ENCODE measurements at regions not wholly inside any gene's neighbourhood (a gene's known extent, or its start where the extent isn't known, plus 50 kb on each side); places are given as distances from the start of the nearest gene placed in this dataset.

- DNase-seq (ENCODE audit: low read depth, low spot score), result no peak
Measured at GRCh38 chr1:181326348-181326747, 157.0 kb upstream of the CACNA1E start.

- no peak for DNase-seq (ENCODE audit: low read depth, low spot score)
Measured at GRCh38 chr1:181327796-181328195, 155.5 kb upstream of the CACNA1E start.

GRCh38 chr1:181334724-181335123 is 148.6 kb upstream of the CACNA1E start:
- no peak for DNase-seq (ENCODE audit: low read depth, low spot score)

- DNase-seq (ENCODE audit: low read depth, low spot score), result no peak
Measured at GRCh38 chr1:181335631-181336030, 147.7 kb upstream of the CACNA1E start.

GRCh38 chr1:181341026-181341632 is 142.2 kb upstream of the CACNA1E start:
- DNase-seq (ENCODE audit: low read depth, low spot score), result no peak

- no peak for DNase-seq (ENCODE audit: low read depth, low spot score)
Measured at GRCh38 chr1:181344091-181344490, 139.2 kb upstream of the CACNA1E start.

- no peak for DNase-seq (ENCODE audit: low read depth, low spot score)
Measured at GRCh38 chr1:181345146-181345545, 138.2 kb upstream of the CACNA1E start.

GRCh38 chr1:181347495-181348390 is 135.6 kb upstream of the CACNA1E start:
- DNase-seq (ENCODE audit: low read depth, low spot score), result no peak

GRCh38 chr1:181349512-181349911 is 133.8 kb upstream of the CACNA1E start:
- no peak for DNase-seq (ENCODE audit: low read depth, low spot score)

GRCh38 chr1:181350131-181350530 is 133.2 kb upstream of the CACNA1E start:
- no peak for DNase-seq (ENCODE audit: low read depth, low spot score)

- no peak for DNase-seq (ENCODE audit: low read depth, low spot score)
Measured at GRCh38 chr1:181351740-181352139, 131.6 kb upstream of the CACNA1E start.

- DNase-seq (ENCODE audit: low read depth, low spot score), result no peak
Measured at GRCh38 chr1:181352695-181353094, 130.6 kb upstream of the CACNA1E start.

GRCh38 chr1:181353526-181353925 is 129.8 kb upstream of the CACNA1E start:
- no peak for DNase-seq (ENCODE audit: low read depth, low spot score)

- DNase-seq (ENCODE audit: low read depth, low spot score), result no peak
Measured at GRCh38 chr1:181354865-181355264, 128.5 kb upstream of the CACNA1E start.

GRCh38 chr1:181356505-181357340 is 126.6 kb upstream of the CACNA1E start:
- no peak for DNase-seq (ENCODE audit: low read depth, low spot score)

- no peak for DNase-seq (ENCODE audit: low read depth, low spot score)
Measured at GRCh38 chr1:181359012-181359411, 124.3 kb upstream of the CACNA1E start.

- DNase-seq (ENCODE audit: low read depth, low spot score), result no peak
Measured at GRCh38 chr1:181364801-181365200, 118.5 kb upstream of the CACNA1E start.

- DNase-seq (ENCODE audit: low read depth, low spot score), result no peak
Measured at GRCh38 chr1:181366910-181367309, 116.4 kb upstream of the CACNA1E start.

GRCh38 chr1:181369416-181369815 is 113.9 kb upstream of the CACNA1E start:
- DNase-seq (ENCODE audit: low read depth, low spot score), result no peak

- no peak for DNase-seq (ENCODE audit: low read depth, low spot score)
Measured at GRCh38 chr1:181383695-181384094, 99.6 kb upstream of the CACNA1E start.

GRCh38 chr1:181386340-181386739 is 97.0 kb upstream of the CACNA1E start:
- no peak for DNase-seq (ENCODE audit: low read depth, low spot score)

GRCh38 chr1:181386951-181387350 is 96.4 kb upstream of the CACNA1E start:
- DNase-seq (ENCODE audit: low read depth, low spot score), result no peak
